Left ventricle myocardium superior (tissue), 1 donor: ENCODE measurements at regions not wholly inside any gene's neighbourhood (a gene's known extent, or its start where the extent isn't known, plus 50 kb on each side); places are given as distances from the start of the nearest gene placed in this dataset.

Experiments
- ATAC-seq: fragments of 200-7000 bp; cut with Tn5 transposase; one replicate; pipeline ENCODE4 v1.9.1; 2020; ENCODE audit warnings: mild to moderate bottlenecking, moderate library complexity
- DNase-seq: peaks from one replicate; pipeline ENCODE4 v3.0.0-alpha.2; 2020
- intact Hi-C: fragments of 100-400 bp; cut with micrococcal nuclease; formaldehyde crosslinking; loops from one replicate; pipeline ENCODE4 v1.11.0; 2022
- donor health status: DM: no; HTN: yes; CAD: no; lungs with severe emphysema.

DNA sequence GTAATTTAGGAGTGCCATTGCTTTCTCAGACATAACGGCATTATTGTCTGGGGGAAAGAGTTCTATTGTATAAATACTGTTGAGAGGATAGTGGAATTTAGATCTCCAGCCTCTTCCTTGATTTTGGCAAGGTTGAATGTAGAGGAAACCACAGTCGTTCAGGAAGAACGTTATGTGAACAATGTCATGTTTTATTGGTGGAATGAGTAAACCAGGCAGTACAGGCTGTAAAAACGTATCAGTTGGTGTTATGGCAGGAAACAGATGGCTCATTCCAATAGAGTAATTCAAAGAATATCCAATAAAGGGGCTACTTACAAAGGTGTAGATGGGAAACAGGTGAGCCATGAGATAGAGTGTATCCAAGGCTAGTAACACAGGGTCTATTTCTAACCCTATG is 123.6 kb upstream of the SLC35B3 start:
- ATAC-seq (no peak), DNase-seq (no peak)
- intact Hi-C loops: no loop called here

DNA sequence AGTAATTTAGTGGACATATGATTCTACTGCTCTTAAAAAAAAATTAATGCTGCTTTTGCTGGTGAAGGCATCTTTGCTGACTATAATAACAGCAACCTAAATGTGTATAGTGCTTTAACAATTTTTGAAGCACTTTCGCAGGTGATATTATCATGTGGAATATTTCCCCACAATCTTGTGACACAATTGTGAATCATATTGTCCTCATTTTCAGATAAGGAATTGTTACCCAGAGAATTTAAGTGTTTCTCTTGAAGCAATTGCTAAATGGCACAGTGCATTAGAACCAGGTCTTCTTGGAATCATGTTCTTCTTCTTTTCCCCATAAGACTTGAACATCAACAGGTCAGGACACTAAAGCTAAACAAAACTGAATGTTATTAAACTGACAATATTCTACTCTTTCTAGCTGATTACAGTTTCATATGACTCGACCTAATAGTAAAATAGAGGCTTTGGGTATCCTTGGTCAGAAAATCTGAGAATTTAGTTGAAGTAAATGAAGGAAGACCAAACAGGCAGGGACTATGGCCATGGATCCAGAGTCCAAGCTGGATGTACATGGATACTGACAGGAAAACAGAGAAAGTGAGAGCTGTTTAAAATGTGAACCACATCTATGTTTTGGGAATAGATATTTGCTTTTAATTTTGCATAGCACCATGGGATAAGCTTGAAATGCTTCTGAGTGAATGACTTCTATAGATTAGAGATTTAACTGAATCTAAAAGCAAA is 121.8 kb upstream of the SLC35B3 start:
- DNase-seq: no peak

DNA sequence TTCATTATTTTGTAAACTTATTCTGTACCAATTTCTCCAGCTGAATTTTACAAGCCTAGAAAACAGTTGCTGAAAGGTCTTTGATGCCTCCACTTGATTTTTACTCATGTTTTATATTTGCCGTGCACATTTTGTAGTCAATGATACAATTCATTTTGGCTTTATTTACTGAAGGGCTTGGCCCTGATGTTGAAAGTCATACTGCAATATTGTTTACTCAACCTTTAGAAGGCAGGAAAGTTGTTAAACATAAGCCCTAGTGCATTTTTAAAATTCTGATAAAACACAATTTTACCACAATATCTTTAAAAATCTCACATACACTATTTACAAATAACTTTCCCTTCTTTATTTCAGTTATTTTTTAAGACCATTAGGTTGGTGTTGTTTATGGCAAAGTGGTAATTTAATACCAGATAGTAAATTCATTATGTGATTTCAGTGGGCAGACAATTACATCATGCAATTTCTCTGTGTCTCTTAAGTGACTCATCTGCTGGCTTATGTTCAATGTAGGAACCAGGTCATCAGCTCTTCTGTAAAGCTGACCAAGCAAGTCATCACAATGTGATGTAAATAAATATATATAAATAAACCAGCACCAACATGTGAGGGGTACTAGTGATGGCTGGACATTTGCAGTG is 121.1 kb upstream of the SLC35B3 start:
- intact Hi-C loops: no loop called here
- DNase-seq (no peak), ATAC-seq (no peak)

More for the DNA sequence above, 121.8 kb upstream of the SLC35B3 start:
- intact Hi-C loops: no loop called here
- no peak for ATAC-seq

DNA sequence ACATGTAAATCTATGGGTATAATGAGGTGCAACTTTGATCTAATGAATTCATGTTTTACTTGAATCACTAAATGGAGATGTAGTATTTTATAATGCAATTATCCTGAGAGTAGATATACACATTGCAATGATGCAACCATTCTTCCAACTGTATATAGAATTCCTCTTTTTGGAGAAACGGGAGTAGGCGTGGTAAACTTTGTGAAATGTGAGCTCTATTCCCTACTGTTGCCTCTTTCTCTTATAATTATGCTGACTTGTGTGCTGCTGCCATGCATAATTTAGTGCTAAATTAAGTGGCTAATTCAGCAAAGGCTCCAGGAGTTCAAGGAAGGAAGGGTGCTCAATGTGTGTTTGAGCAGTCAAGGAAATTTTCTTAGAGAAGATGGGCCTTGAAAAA is 116.6 kb upstream of the SLC35B3 start:
- ATAC-seq (no peak), DNase-seq (no peak)
- intact Hi-C loops: no loop called here

DNA sequence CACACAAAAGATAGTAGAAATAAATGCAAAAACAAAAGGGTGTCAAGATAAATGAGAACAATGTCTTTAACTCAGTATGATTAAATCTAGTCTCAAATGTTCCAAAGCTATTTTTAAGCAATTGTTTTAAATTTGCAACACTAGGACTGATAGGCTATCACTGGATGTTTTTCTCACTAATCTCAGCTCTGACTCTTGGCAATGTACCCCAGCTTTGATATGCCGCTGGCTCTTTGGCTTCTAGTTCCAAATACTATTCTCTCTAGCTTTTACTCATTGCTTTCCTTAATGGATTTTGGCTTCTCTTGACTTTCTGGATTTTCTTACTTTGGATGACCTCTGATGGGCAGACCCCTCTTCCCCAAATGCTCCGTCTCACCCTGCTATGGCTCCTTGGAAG is 116.0 kb upstream of the SLC35B3 start:
- intact Hi-C loops: no loop called here
- no peak for DNase-seq
- no peak for ATAC-seq

DNA sequence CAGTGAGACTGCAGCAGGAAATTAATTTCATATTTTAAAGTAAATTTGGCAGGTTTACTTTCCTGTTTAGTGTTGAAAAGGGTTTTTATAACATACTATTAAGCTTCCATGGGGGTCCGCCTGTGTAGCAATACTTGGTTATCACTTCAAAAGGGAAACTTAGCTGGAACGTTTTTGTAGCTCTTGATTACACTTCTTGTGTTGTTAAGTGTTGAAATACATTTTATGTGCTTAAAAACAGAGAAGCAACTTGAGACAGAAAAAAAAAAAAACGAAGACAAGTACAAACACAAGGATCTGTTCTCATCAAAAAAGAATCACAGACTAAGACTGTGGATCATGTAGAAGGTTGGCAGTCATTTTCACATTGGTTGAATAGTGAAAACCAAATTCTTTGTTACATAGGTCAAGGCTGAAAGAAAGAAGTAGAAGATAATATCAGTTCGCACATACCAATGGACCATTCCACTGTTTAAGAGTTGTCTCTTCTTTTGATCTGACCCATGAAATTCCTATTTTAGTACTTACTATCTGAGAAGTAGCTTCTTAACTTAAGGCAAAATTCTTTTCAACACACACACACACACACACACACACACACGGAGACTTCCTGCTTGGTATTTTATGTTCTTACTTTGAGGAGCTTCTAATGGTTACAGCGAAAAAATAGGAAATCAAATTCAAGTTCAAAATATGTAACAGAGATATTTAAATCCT is 113.9 kb upstream of the SLC35B3 start:
- no peak for DNase-seq
- ATAC-seq: no peak
- intact Hi-C loops: no loop called here

DNA sequence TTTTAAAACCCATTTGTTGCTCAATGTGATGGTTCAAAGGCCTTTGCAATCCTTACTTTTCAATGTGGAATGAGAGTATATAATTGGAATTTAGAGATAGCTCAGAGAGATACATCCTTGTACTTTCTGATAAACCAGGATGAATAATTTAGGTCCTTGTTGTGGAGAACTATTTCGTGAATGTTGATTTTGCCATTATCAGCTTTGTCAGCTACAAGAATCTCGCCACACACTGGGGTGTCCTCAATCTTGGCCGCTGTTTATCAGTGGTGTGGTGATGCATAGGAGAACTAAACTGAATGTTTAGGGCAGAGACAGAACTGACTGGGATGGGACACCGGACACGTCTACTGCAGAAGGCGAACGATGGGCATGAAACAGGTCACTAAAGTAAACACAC is 111.2 kb upstream of the SLC35B3 start:
- DNase-seq (no peak), ATAC-seq (no peak)
- intact Hi-C loops: no loop called here

DNA sequence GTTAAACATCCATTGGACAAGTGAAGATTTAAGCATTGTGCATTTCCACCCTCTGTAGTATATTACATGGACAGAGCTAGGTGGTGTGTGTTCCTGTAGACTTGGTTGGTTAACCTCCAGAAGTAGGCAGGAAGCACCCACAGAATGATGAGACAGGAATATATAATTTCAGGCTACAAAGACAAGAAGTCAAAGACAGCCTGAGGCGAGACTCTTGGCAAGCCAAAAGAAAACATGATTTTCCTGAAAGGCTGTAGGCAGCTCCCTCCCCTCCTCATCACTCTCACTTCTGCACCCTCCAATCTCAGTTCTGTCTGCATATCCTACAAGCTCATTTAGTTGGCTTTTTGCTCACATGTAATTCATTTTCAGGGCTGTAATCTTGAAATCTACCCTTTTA is 110.0 kb upstream of the SLC35B3 start:
- ATAC-seq (no peak), DNase-seq (no peak)
- intact Hi-C loops: no loop called here

DNA sequence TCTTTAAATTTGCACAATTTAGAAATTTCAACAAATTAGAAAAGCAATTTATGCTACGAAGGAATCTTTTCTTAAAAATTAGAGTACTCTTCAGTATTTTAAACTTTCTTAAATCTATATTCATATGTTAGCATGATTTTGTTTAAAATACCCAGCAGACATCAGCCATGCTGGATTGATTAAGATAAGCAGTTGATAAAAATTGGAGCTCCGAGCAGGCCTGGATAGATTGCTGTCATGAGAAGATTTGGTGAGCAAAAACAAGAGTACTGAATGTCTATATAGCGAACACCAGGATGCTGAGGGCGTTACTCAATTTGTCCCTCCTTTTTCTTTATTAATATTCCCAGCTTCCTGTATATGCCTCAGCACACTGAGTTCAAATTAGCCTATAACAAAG is 108.4 kb upstream of the SLC35B3 start:
- intact Hi-C loops: no loop called here
- no peak for ATAC-seq

DNA sequence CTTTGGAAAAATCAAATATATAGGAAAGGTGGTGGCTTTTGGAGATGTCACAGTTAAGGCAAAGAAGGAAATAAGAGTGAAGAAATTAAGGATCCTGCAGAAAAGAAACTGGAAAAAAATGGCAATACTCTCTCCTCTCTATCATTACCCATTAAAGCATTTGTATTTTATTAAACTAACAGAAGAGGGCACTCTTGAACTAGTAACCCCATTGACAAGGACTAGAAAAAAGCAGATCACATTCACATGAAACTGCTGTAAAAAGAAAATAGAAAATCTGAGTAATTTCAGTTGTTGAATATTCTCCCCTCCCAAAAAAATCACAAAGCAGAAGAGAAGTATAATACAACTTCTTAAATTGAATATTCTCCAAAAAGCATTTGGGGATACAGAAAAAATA is 104.1 kb upstream of the SLC35B3 start:
- intact Hi-C loops: no loop called here
- DNase-seq: no peak
- no peak for ATAC-seq

More for the DNA sequence above, 108.4 kb upstream of the SLC35B3 start:
- DNase-seq: no peak

DNA sequence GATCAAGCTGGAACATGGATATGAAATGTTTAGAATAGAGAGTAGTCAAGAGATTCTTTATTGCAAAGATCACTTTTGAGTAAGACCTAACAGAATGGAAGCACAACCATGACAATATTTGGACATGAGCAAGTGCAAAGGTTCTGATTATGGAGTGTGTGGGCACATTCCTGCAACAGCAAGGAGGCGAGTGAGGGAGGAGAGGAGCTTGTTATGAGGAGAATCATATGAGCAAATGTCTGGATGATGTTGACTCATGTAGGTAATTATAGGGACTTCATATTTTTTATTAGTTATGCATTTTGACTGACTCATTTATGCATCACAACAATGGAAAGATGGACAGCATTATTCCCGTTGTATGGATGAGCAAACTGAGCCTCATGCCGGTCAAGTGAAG is 100.8 kb upstream of the SLC35B3 start:
- ATAC-seq: no peak

DNA sequence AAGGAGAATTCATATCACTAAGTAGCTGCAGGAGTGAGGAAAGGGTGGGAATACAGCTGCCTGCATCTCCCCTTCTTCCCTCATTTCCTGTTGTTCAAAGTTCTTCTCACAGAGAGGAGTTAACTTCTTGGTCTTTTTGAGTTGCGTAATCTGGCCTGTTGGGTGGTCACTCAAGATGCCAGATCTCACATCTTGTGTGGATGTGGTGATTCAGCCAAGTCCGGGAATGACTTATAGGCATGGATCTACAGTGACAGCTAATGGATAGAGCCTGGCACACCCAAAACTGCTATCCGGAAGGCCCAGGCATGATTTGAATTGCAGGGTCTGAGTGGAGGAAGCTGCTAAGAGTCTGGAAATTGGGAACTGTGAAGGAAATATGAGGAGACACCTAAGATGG is 100.2 kb upstream of the SLC35B3 start:
- ATAC-seq (no peak), DNase-seq (no peak)
- intact Hi-C loops: no loop called here

More for the DNA sequence above, 100.8 kb upstream of the SLC35B3 start:
- intact Hi-C loops: no loop called here
- DNase-seq: no peak

DNA sequence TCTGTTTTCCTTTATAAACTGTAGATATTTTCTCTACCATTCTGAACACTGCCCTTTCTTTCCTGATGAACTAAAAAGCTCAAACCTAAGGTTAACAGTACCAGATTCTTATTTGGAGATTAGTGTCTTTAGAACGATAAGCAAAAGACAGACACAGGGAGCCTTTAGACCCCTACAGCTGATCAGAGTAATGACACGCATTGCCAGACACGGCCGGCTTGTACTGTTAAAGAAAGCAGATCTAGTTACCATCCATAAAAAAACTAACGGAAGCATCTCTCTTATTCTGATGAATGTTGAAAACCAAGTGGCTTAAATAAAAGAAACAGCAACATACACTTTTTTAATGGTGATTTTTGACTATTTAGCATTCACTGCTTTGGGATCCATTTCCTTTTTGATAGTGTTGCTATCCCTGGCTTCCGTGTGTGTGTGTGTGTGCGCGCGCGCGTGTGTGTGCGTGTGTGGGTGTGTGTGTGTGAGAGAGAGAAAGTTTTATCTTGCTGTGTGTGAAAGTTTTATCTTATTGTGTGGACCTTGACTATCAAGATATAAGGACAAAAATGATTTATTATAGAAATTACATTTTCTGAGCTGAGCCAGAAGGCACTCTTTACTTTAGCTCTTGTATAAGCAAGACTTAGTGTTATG is 95.6 kb upstream of the SLC35B3 start:
- DNase-seq: no peak
- intact Hi-C loops: no loop called here
- ATAC-seq: no peak

DNA sequence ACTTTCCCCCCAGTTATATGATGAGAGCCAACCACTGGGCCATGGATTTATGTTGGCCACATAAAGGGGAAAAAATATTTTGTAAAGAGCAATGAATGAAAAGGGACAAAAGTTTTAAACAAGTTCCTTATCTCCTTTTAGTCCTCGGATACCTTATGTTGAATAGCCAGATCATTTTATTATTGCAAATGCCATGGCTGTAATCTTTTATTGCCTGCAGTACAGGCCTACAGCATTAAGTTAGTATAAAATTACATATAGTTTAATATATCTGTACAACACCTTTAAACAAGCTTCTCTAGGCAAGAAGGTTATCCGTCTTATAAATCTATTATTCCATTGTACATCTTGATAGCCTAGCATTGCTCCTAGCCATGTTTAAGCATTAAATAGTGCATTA is 93.9 kb upstream of the SLC35B3 start:
- intact Hi-C loops: no loop called here
- DNase-seq (no peak), ATAC-seq (no peak)

DNA sequence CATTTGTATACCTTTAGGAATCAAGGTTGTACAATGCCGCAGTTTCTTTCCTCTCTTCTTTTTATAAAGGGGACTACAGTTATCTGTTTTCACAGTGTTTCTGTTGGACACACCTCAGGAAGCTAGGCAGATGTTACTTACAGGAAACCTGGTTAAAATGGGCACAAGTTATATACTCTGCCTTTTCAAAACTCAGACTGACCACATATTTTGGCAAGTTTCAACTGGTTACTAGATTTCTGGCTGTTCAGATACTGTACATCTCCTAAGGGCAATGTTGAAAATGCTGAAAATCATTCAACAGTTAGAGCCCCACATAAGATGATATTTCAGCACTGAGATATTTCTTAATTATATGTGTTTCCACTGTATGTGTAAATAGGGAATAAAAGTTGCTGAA is 92.5 kb upstream of the SLC35B3 start:
- no peak for DNase-seq
- ATAC-seq: no peak
- intact Hi-C loops: no loop called here

DNA sequence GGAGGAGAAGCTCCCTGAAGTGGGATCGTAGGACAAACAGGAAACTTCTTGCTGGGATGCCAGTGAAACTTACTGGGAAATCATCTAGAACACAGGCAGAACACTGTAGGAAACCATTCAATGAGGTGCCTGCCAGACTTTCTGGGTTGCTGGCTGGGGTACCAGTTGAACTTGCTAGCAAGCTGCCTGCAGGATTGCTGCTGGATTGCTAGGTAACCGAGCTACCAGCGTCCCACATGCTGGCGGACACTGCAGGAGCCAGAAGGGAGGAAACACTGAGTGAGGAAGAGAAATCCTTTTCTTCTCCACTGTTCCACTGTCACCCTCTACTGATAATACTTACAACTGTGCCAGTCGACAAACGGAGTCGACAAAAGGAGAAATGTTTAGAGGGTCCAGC is 91.3 kb upstream of the SLC35B3 start:
- intact Hi-C loops: no loop called here
- ATAC-seq (no peak), DNase-seq (no peak)

DNA sequence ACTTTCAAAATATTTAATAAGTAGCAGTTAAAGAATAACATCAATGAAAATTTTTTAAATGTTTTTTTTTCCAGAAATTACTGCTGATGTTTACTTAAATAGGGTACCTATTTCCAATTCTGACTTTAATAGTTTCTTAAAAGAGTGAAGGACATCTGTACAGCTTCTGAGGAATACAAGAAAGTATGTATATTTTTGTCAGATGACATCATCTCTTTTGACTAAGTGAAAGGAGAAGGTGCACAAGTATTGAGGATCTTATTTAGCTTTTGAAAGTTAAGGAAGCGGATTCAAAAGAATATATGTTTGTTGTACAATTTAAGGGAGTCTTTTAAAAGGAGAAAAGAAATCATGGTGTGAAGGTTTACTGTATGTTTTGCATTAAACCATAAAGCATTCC is 90.0 kb upstream of the SLC35B3 start:
- ATAC-seq (no peak), DNase-seq (no peak)
- intact Hi-C loops: no loop called here

DNA sequence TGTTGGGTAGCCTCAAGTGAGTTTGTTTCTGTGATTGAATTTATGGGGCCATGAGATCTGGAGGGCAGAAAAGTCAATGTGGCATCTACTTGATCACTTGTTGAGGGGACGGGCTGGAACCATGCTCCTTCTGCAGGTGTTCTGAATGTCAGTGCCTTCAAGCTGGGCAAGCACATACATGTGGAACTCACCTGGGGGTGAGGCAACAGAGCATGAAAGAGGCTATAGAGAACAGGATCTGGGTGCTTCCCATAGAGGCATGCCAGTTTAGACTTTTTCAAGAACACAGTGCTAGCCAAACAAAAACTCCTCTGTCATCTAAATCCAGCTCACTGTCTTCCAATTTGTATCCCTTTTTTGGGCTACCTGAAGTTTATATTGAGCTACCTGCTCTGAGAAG is 77.8 kb upstream of the SLC35B3 start:
- intact Hi-C loops: no loop called here
- ATAC-seq: no peak
- DNase-seq: no peak

DNA sequence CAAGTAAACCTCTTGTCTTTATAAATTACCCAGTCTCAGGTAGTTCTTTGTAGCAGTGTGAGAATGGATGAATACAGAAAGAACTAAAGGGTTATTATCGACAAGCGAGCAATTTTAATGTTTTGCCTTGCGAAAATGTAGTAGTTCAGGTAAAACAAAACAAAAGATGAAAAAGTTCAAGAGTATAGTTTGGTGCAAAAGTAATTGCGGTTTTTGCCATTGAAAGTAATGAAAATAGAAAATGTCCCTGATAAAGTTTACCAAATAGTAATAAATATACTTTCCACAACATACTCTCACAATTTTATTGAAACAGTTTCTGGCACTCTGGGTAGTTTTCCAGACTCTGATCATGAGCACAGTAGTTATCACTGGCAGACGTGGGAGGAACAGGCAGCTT is 71.9 kb upstream of the SLC35B3 start:
- intact Hi-C loops: no loop called here
- no peak for ATAC-seq

DNA sequence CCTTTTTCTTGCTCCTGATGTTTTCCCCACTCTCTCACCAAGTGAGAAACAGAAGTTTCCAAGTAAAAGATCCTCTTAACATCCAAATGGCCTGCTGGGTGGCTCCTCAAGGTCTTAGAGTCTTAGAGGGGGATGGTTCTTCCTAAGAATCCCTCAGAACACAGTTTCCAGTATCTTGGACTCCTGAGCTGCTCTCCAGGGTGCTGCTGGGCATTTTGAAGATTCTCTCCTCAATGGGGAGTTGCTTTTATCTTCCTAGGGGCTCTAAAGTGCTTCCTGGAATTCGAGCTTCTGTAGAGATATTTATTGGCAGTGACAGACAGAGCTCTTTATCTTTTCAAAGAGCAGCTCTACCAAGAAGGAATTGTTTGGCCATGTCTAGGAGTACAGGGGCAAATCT is 70.8 kb upstream of the SLC35B3 start:
- DNase-seq: no peak
- intact Hi-C loops: no loop called here

More for the DNA sequence above, 71.9 kb upstream of the SLC35B3 start:
- DNase-seq: no peak

More for the DNA sequence above, 70.8 kb upstream of the SLC35B3 start:
- no peak for ATAC-seq
